ENCODE measurements at regions not wholly inside any gene's neighbourhood (a gene's known extent, or its start where the extent isn't known, plus 50 kb on each side); places are given as distances from the start of the nearest gene placed in this dataset.

DNA sequence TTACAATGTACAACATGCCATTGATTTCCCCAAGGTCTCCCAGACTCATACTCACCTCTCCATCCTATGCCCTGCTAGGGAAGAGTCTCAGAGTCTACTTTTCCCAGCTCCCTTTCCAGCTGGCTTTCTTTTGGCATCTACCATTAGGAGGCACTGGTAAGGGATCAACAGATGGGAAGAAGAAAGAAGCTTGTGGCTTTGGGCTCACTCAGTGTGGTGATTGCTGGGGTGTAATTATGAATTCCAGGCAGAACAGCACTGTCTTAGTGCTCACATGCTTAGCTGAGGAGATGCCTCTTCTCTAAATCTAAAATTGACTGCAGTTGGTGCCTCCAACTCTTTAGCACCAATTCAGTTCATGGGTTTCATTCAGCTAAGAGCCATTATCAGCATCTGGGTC, 330.0 kb downstream of the PSAT1 start:
- no peak for TF ChIP-seq CTCF (IDR thresholded peaks at IDR 0.05)
- no peak for TF ChIP-seq POLR2A (IDR thresholded peaks at IDR 0.05)

Measured in thyroid gland (tissue), 4 donors.